HG03066 (cell line): ENCODE measurements at regions not wholly inside any gene's neighbourhood (a gene's known extent, or its start where the extent isn't known, plus 50 kb on each side); places are given as distances from the start of the nearest gene placed in this dataset.
A peak's percentile ranks its signal among the peaks of the same experiment; 100 is the strongest.
"Not testable (repeated sequence)": the region's sequence is repeated elsewhere in the genome, so short reads cannot be mapped to it uniquely, and the experiment has no call there.

Experiments
- ATAC-seq: cut with Tn5 transposase; IDR thresholded peaks from one replicate; pipeline ENCODE4 v1.9.1; 2021; ENCODE audit warnings: low read depth; ENCODE audit not compliant: unreplicated experiment

DNA sequence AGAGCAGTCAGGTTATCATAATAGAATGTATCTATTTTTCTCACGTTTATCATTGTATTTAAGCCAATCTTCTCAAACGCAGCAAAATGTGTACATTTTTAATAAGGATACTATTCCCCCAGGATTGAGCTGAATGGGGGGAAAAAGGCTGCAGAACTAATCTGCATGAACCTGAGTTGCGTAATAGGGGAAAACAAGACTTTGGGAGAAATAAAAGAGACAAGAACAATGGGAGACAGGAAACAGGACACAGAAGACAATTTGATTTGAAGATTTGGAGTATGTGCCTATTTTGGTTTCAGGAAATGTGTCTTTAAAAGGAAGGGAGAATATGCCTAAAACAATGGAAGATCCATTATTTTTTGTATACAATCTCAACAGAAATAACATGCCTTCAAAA, 844.5 kb downstream of the DIAPH3 start:
- no peak for ATAC-seq

DNA sequence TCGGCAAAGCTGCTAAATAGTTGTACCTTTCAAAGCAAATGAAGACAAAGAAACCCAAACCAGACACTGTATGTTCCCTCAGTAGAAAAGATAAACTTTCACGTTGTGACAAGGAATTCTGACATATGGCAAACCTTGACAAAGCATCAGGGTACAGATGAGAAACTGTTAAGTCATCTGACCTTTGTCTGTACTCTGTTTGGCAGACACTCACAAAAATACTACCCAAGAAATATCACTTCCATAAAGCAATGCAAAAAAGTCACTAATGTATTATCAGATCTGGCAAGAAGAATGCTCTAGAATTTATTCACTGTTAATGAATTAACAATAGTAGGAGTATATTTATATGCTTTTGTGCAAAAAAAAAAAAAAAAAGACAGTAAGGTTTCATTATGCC, 843.7 kb downstream of the DIAPH3 start:
- ATAC-seq = no peak

DNA sequence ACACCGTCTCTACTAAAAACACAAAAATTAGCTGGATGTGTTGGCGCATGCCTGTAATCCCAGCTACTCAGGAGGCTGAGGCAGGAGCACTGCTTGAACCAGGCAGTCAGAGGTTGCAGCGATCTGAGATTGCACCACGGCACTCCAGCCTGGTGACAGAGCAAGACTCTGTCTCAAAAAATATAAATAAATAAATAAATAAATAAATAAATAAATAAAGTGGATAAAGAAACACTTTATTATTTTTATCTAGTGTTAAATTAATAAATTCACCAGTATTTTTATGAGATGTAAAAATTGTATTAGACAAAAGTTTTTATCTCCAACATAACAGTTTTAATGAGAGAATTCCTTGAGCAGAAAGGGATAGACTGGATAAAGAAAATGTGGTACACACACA, 839.3 kb downstream of the DIAPH3 start:
- ATAC-seq = not testable (repeated sequence)

DNA sequence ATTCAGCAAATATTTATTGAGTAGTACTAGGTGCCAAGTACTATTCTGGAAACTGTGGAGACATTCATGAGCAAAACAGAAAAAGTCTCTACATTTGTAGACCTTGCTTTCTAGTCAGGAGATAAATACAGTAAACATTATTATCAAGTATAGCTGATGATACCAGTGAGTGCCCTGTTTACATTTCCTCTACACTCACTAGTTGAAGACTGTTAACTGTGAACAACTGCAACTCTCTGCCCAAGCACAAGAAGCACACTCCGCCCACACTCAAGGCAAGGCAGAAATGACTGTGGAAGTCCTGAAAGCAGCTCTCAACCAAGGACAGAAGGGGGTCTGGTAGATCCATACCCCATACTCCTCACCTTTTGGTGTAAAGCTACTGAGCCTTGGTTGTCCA, 837.0 kb downstream of the DIAPH3 start:
- ATAC-seq = no peak

DNA sequence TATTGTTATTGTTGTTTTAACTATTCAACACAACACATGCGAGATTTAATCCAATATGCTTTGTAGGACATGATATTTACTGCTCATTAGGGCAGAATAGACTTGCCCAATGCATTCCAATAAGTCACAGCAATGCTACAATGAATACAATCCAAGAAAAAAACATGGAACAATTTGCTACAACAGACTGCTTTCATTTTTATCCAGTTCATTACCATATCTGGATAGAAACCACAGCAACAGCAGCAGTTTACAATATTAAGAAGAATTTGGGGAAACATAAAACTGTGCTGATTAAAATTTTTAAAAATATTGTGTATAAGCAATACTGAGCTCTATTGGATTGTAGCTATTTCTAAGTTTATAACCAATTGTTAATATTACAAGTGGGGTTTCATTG, 833.0 kb downstream of the DIAPH3 start:
- no peak for ATAC-seq

DNA sequence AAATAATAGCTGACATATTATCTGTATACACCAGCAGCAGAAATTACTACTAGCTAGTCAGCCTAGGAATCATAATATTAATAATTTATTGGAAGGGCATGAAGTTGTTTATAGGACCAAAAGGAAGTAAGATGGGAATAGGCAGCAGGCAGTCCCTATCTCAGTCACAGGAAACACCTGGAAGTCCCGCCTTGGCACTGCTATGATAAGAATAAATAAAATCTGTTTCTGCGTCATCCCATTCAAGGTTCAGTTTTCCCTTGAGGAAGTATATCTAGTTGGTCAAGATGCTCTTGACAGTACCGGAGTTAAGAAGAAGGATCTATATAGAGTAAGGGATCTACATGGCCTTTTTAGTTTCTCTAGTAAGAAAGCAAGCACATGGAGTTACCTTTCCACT, 830.8 kb downstream of the DIAPH3 start:
- ATAC-seq = no peak

DNA sequence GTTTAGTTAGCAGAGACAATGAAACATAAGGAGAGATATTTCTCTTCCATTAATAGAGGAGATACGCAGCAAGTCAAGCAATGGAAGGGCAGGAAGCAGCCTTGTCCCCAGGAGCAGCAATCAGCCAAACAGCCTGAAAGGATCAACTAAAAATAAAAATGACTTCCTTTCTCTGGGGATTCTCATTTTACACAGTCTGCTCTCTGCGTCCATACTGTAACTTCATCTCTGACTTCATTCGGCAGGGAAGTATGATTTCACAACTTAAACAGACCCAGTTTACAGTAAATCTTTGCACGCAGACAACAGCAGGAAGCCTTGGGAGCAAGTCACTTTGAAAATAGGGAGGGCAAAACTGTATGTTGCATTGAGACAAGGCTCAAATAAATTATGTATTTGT, 826.7 kb downstream of the DIAPH3 start:
- ATAC-seq = no peak

DNA sequence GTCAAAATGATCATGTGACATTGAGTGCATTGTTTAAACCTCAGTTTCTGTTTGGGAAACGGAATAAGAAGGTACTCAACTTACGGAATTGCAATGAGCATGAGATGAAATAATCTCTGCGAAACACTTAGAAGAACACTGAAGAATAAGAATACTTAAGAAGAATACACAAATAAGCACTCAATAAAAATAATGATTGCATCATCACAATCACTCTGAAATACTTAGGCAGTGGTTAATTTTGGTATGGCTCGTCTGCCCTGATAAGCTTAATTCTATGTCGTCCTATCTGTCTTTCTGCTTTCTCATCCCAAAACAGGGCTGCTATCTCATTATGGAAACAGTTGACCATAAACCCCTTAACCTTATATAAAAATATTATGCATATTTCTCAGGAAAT, 823.6 kb downstream of the DIAPH3 start:
- no peak for ATAC-seq

DNA sequence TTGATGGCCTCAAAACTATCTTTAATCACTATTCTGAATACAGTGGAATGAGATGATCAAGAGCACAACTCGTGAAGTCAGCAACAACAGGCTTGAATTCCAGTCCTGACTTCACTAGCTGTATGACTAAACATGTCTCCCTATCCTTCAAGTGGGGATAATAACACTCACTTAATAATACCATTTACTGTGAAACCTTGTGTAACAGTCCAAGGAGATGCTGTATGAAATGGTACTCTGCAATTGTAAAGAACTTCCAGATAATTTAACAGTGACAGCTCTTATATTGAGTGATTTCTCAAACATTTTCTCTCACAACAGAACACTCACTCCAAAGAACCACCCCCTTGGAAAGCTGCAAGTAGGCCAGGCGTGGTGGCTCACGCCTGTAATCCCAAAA, 823.1 kb downstream of the DIAPH3 start:
- ATAC-seq = no peak

DNA sequence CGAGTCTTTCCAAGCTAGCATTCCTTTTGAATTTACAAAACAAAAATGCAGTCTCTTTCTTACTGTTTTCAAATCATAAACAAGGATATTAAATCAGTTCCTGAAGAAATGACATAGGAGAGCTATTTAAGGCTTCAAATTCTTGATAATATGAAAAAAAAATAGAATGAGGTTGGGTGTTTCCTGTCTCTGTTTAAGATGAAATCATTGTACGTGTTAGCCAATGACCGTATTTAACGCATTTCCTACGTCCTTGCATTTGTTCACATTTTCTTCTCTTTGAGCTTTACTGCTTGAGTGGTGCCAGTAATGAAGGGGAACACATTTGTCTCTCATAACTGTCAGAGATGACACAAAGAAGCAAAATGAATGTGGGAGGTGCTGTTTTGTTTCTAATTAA, 821.3 kb downstream of the DIAPH3 start:
- no peak for ATAC-seq

DNA sequence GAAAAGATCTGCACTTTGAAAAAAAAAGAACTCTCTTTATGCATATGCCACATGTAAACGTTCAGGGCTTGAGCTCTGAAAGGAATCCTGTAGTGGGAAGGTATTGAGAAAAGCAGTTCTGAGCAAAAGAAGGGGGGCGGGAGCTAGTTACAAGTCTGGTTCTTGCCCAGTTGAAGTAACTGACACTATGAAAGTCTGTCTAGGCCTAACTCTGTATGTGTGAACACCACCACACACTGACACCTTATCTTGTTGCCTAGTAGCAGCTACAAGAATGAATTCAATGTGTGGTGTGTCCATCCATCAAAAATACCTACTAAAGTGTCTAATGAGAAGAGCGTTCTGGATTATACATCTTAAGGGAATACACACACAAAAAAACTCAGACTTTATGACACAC, 820.6 kb downstream of the DIAPH3 start:
- no peak for ATAC-seq

DNA sequence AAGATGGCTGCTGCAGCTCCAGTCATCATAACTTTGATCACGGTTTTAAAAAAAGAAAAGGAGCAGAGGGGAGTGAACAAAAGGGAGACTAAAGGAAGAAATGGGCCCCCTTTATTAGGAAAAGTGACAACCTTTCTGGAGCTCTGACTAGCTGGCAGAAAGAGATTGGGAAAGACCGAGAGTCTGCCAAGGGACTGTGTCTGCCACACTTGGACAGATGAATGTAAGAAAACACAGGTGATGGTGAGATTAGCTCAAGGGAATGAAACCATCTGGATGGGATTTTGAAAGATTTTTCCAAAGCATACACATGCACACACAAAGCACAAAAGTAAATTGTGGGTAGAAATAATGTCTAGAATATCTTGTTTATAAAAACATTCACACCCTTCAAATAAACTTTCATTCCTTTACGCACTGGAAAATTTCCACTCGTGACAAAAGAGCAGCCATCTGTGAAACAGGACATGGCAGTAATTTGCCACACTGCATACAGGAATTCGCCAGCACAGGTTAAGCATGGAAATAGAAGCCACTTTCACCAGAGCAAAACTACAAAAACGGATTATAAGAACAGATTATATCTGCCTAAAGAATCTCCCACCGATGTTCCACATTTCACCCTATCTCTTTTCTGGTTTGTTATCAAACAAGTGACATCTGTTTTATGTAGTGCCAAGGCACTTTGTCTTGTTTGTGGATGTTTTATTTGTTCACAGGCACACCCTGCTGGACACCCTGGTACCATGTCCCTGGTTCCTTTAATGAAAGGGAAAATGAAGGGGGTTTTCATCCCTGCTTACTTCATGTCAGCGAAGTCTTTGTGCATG, 819.5 kb downstream of the DIAPH3 start:
- ATAC-seq = no peak

DNA sequence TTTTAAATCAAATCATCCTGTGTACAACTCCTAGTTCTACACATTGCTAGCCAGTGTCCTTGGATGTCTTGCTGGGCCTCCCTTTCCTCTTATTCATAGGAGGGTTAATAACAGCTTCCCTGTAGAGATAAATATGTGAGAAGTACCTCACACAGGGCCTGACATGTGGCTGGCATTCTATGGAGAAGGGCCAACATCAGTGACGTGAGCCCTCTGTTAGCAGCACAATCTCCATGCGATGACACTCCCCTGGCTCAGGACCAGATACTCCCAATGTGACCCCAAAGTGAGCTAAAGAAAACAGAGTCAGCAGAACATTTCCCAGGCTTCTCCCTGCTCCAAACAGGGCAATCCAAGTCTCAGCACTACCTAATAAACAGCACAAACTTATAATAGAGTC, 818.4 kb downstream of the DIAPH3 start:
- no peak for ATAC-seq

DNA sequence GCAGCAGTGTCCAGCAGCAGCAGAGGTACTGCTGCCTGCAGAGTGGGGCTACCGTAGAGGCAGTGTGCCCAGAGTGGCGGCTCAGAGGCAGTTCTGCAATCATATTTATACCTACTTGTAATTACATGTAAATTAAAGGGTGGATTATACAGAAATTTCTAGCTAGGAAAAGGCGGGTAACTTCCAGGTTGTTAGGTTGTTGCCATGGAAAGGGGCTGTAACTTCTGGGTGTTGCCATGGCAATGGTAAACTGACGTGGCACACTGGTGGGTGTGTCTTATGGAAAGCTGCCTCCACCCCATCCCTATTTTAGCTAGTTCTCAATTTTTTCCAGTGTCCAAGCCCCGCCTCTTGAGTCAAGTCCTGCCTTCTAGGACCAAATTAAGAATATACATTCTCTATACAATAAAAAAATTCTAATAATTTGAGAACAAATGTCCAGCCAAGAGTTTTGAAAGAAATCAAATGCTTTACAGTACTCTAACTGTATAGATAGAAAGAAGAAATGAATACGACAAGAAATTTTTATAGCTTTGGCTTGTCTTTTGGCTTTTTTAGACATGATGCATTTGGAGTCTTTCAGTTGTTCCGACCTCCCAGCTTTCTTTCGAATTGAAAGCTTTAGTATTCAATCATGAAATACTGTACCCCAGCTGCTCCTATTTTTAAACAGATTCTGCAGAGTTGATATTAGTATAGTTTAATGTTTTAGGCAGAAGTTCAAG, 816.6 kb downstream of the DIAPH3 start:
- no peak for ATAC-seq

DNA sequence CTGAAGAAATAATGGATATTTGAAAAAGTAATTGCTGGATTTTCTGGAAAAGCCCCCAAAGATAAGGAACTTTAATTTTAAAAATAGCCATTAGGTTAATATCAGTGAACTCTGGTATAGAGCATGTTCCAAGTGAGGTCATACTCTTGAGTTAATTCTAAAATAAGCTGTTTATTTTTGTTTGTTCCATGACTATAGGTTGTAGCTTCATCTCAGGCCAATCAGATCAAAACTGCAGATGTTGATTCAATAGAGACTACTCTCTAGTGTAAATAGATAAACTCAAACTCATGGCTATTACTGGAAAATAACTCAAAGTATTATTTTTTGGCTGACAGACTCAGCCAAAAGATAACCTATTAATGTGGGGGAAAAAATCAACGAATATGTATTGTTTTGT, 815.1 kb downstream of the DIAPH3 start:
- no peak for ATAC-seq

DNA sequence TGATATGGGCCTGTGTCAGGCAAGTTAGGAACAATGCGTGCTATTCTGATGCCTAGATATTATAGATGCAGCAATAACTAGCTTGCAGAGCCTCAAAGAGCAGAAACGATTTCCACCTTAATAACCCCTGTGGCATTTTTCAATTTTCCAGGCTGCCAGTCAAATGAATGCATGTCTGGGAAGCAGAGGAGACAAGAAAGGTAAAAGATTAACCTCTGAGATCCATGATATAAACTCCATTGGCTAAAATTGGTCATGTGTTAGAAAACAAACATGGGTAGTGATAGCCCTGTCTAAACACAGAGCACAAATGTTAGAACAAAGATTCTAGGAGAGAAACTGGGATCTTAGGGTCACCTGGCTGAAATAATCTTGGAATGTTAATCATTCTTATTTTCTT, 811.1 kb downstream of the DIAPH3 start:
- no peak for ATAC-seq

DNA sequence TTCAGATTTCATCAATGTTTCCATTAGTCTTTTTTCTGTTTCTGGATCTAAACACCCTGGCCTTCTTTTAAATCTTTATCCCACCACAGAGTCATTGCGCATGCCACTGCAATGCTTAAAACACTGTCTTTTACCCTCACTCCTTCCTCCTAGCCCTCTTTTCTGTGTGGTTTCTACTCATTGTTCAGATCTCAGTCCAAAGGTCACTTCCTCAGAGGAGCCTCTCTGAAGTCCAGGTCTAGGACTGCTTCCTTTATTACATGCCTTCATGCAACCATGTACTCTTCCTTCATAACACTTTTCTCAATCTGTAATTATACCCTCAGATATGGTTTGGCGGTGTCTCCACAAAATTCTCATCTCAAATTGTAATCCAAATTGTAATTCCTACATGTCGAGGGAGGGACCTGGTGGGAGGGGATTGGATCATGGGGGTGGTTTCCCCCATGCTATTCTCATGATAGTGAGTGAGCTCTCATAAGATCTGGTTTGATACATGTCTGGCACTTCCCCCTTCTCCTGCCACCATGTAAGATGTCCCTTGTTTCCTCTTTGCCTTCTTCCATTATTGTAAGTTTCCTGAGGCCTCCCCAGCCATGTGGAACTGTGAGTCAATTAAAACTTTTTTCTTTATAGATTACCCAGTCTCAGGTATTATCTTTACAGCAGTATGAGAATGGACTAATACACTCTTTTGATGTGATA, 808.9 kb downstream of the DIAPH3 start:
- peak; percentile 65 for ATAC-seq

DNA sequence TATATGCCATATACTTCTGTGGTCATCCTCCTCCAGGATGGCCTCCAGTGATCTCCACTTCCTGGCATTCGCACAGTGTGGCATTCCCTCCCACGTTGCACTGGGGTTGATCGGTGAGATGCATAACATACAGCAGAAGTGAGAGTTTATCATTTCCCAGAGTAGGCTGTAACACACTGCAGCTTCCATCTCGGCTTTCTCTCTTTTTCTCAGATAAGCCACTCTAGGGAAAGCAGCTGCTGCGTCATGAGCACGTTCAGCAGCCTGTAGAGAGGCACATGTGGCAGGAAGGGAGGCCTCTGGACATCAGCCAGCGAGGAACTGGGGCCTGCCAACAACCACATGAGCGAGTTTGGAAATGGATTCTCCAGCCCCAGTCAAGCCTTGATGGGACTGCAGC, 807.1 kb downstream of the DIAPH3 start:
- no peak for ATAC-seq

DNA sequence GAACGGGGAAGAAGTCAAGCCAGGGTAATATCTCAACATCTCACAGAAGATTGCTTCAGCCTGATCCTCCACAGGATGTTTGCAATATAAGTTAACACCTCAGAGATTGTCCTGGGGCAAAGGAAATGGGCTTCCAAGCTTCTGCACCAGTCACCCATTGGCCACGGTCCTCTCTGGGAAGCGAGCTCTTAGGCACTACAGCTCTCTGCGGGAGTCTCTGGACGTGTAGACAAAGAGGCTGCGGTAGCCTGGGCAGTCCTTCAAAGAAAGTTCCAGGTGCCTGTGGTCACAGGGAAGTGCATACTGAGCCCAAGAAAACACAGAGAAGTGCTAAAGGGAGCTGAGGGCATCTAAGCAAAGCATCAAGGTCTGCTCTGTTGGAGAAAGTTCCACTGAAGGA, 805.7 kb downstream of the DIAPH3 start:
- ATAC-seq = no peak

DNA sequence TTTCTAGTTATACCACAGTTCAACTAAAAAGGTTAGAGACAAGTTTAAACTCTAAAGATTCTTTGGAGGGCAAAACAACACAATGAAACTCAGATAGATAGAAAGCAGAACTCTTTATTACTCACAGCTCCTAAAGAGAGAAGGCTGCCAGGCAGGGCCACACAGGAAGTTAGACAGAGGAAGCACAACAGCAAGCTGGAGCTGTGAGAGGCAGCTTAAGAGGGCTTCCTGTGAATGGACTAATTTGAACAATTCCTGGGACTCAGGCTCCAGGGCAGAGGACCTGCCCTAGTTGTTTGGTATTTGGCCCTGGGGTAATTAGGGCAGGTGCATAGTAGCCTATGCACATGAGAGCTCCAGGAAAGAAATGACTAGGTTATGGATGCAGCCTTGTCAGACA, 803.6 kb downstream of the DIAPH3 start:
- ATAC-seq = no peak

DNA sequence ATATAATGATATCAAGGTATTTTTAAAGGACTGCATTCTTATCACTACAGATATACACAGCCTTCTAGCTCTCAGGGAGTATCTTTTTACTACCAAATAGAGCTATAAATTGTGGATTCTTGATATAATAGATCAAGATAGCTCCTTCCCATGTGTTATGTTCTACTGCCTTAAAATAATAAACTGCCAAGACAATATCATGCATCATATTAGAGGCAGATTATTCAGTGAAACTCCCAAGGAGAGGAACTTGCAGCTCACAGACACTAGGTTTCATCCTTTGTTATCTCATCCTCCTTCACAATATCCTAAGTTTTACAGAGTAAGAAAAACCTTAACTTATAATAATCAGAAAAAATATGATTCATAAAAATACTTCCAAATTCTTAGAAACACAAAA, 802.8 kb downstream of the DIAPH3 start:
- no peak for ATAC-seq

DNA sequence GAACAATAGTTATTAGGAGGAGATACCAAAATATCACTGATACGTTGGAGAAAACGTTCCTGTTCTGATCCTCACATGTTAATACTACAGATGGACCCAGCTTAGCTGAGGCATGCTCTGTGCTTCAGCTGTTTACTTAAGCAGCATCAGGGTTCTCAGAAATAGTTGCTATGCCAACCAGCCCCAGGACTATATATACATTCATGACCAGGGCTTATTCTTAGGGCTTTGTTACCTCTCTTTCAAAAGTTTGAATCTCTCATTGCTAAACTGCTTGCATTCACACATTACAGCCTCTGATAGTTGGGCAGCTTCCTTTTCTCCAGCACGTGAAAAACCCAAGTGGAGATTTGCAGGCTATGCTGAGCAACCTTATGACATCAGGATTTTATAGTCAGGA, 800.4 kb downstream of the DIAPH3 start:
- ATAC-seq = no peak
